Ishikawa (cell line): ENCODE measurements at regions not wholly inside any gene's neighbourhood (a gene's known extent, or its start where the extent isn't known, plus 50 kb on each side); places are given as distances from the start of the nearest gene placed in this dataset.

Experiments used
- CEBPB ChIP-seq: IDR thresholded peaks from 2 replicates; pipeline ENCODE4 v1.6.1; 2012
- CREB1 ChIP-seq: IDR thresholded peaks from 2 replicates; pipeline ENCODE4 v1.6.1; 2012; ENCODE audit warnings: low read depth
- EGR1 ChIP-seq: IDR thresholded peaks from 2 replicates; pipeline ENCODE4 v1.6.1; 2012
- EP300 ChIP-seq: IDR thresholded peaks from 2 replicates; pipeline ENCODE4 v1.6.1; 2012; ENCODE audit warnings: borderline replicate concordance
- FOXM1 ChIP-seq: IDR thresholded peaks from 2 replicates; pipeline ENCODE4 v1.6.1; 2012; ENCODE audit warnings: low read depth, borderline replicate concordance
- NFIC ChIP-seq: IDR thresholded peaks from 2 replicates; pipeline ENCODE4 v1.6.1; 2012
- RAD21 ChIP-seq: IDR thresholded peaks from 2 replicates; pipeline ENCODE4 v1.6.1; 2012; ENCODE audit warnings: low read depth
- TAF1 ChIP-seq: IDR thresholded peaks from 2 replicates; pipeline ENCODE4 v1.6.1; 2012; ENCODE audit warnings: low read depth, mild to moderate bottlenecking
- TCF12 ChIP-seq: IDR thresholded peaks from 2 replicates; pipeline ENCODE4 v1.6.1; 2012; ENCODE audit warnings: low read depth
- TEAD4 ChIP-seq: IDR thresholded peaks from 2 replicates; pipeline ENCODE4 v1.6.1; 2012
- USF1 ChIP-seq: IDR thresholded peaks from 2 replicates; pipeline ENCODE4 v1.6.1; 2012
- YY1 ChIP-seq: IDR thresholded peaks from 2 replicates; pipeline ENCODE4 v1.6.1; 2012; ENCODE audit warnings: low read depth
- ZBTB7A ChIP-seq: IDR thresholded peaks from 2 replicates; pipeline ENCODE4 v1.6.1; 2012; ENCODE audit warnings: low read depth
- TF ChIP-seq, protein P1 (sequence below): IDR thresholded peaks from 2 replicates; pipeline ENCODE4 v1.6.1; 2012; ENCODE audit warnings: low read depth, mild to moderate bottlenecking
- TF ChIP-seq, protein P2 (sequence below): IDR thresholded peaks from 2 replicates; pipeline ENCODE4 v1.6.1; 2012

- TF ChIP-seq RAD21 (no peak), TAF1 (no peak), FOXM1 (no peak), YY1 (no peak), TEAD4 (no peak), NFIC (no peak), CREB1 (no peak), USF1 (no peak), EGR1 (no peak), CEBPB (no peak), TCF12 (no peak), ZBTB7A (no peak), EP300 (no peak)
- TF ChIP-seq, protein P1, sequence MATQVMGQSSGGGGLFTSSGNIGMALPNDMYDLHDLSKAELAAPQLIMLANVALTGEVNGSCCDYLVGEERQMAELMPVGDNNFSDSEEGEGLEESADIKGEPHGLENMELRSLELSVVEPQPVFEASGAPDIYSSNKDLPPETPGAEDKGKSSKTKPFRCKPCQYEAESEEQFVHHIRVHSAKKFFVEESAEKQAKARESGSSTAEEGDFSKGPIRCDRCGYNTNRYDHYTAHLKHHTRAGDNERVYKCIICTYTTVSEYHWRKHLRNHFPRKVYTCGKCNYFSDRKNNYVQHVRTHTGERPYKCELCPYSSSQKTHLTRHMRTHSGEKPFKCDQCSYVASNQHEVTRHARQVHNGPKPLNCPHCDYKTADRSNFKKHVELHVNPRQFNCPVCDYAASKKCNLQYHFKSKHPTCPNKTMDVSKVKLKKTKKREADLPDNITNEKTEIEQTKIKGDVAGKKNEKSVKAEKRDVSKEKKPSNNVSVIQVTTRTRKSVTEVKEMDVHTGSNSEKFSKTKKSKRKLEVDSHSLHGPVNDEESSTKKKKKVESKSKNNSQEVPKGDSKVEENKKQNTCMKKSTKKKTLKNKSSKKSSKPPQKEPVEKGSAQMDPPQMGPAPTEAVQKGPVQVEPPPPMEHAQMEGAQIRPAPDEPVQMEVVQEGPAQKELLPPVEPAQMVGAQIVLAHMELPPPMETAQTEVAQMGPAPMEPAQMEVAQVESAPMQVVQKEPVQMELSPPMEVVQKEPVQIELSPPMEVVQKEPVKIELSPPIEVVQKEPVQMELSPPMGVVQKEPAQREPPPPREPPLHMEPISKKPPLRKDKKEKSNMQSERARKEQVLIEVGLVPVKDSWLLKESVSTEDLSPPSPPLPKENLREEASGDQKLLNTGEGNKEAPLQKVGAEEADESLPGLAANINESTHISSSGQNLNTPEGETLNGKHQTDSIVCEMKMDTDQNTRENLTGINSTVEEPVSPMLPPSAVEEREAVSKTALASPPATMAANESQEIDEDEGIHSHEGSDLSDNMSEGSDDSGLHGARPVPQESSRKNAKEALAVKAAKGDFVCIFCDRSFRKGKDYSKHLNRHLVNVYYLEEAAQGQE = no peak
- TF ChIP-seq, protein P2, sequence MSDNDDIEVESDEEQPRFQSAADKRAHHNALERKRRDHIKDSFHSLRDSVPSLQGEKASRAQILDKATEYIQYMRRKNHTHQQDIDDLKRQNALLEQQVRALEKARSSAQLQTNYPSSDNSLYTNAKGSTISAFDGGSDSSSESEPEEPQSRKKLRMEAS = no peak
Measured at GRCh38 chr18:8974279-8974678, 128.2 kb upstream of the NDUFV2 start.

DNA sequence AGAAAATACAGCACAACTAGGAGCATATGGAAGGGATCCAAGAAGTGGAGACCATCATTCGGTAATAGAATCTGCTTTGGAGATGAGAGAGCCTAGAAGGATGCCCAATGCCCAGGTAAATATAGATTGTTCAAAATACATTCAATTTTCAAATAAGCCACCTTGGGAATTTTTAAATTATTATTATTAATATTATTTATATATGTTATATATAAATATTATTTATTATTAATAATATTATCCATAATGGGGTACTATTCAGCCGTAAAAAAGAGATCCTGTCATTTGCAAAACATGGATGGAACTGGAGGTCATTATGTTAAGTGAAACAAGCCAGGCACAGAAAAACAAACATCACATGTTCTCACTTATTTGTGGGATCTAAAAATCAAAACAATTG, 127.8 kb upstream of the NDUFV2 start:
- TF ChIP-seq CEBPB (no peak), TAF1 (no peak), FOXM1 (no peak), ZBTB7A (no peak), TEAD4 (no peak), RAD21 (no peak), TCF12 (no peak), CREB1 (no peak), YY1 (no peak), EGR1 (no peak), EP300 (no peak), NFIC (no peak)
- TF ChIP-seq, protein P1 = no peak
- TF ChIP-seq, protein P2 = no peak

GRCh38 chr18:8975624-8976023, 126.9 kb upstream of the NDUFV2 start:
- TF ChIP-seq TAF1 = no peak
- TF ChIP-seq TEAD4 = no peak
- TF ChIP-seq EGR1 = no peak
- TF ChIP-seq, protein P1 = no peak
- TF ChIP-seq RAD21 = no peak
- no peak for TF ChIP-seq EP300
- no peak for TF ChIP-seq NFIC
- no peak for TF ChIP-seq YY1
- no peak for TF ChIP-seq CREB1
- TF ChIP-seq CEBPB = no peak
- no peak for TF ChIP-seq FOXM1
- no peak for TF ChIP-seq TCF12
- TF ChIP-seq USF1 = no peak
- TF ChIP-seq, protein P2 = no peak
- TF ChIP-seq ZBTB7A = no peak

- TF ChIP-seq EP300 (no peak), ZBTB7A (no peak), TCF12 (no peak), NFIC (no peak), USF1 (no peak), RAD21 (no peak), EGR1 (no peak), TEAD4 (no peak), CEBPB (no peak), FOXM1 (no peak), CREB1 (no peak), YY1 (no peak), TAF1 (no peak)
- TF ChIP-seq, protein P1 = no peak
- TF ChIP-seq, protein P2 = no peak
Measured at GRCh38 chr18:8976606-8977005, 125.9 kb upstream of the NDUFV2 start.
